ENCODE measurements at regions not wholly inside any gene's neighbourhood (a gene's known extent, or its start where the extent isn't known, plus 50 kb on each side); places are given as distances from the start of the nearest gene placed in this dataset.

GRCh38 chr17:56020369-56020768, 132.9 kb upstream of the ANKFN1 start:
- no peak for TF ChIP-seq MXI1 (conservative IDR thresholded peaks at IDR 0.05; ENCODE audit: poor library complexity, severe bottlenecking)
- TF ChIP-seq CTCF (IDR thresholded peaks at IDR 0.05; ENCODE audit: poor library complexity, severe bottlenecking): no peak
- no peak for TF ChIP-seq EZH2 (IDR thresholded peaks at IDR 0.05; ENCODE audit: borderline replicate concordance, insufficient read depth, low read length, poor library complexity, severe bottlenecking)
- TF ChIP-seq POLR2AphosphoS5 (IDR thresholded peaks at IDR 0.05): no peak
- no peak for TF ChIP-seq REST (IDR thresholded peaks at IDR 0.05; ENCODE audit: borderline replicate concordance)
- TF ChIP-seq RAD21 (conservative IDR thresholded peaks at IDR 0.05): no peak
